ENCODE measurements at regions not wholly inside any gene's neighbourhood (a gene's known extent, or its start where the extent isn't known, plus 50 kb on each side); places are given as distances from the start of the nearest gene placed in this dataset.

- TF ChIP-seq, protein P1, sequence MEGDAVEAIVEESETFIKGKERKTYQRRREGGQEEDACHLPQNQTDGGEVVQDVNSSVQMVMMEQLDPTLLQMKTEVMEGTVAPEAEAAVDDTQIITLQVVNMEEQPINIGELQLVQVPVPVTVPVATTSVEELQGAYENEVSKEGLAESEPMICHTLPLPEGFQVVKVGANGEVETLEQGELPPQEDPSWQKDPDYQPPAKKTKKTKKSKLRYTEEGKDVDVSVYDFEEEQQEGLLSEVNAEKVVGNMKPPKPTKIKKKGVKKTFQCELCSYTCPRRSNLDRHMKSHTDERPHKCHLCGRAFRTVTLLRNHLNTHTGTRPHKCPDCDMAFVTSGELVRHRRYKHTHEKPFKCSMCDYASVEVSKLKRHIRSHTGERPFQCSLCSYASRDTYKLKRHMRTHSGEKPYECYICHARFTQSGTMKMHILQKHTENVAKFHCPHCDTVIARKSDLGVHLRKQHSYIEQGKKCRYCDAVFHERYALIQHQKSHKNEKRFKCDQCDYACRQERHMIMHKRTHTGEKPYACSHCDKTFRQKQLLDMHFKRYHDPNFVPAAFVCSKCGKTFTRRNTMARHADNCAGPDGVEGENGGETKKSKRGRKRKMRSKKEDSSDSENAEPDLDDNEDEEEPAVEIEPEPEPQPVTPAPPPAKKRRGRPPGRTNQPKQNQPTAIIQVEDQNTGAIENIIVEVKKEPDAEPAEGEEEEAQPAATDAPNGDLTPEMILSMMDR (IDR thresholded peaks at IDR 0.05; ENCODE audit: insufficient read depth, low read length, poor library complexity, severe bottlenecking) = no peak
- Histone ChIP-seq H3K4me3 (replicated peaks; ENCODE audit: low read depth, low read length) (no peak overlapping the region), H3K27me3 (replicated peaks; ENCODE audit: control insufficient read depth, insufficient read depth, low read length) (no peaks in the 10 kb centered on the region), H3K36me3 (ENCODE audit: control insufficient read depth, insufficient read depth, low read length) (no peaks in the 10 kb centered on the region)
- DNase-seq (ENCODE audit: extremely low read depth, insufficient read length) = no peak
Measured at GRCh38 chr6:91497770-91498169, 910.9 kb upstream of the MAP3K7 start.

DNA sequence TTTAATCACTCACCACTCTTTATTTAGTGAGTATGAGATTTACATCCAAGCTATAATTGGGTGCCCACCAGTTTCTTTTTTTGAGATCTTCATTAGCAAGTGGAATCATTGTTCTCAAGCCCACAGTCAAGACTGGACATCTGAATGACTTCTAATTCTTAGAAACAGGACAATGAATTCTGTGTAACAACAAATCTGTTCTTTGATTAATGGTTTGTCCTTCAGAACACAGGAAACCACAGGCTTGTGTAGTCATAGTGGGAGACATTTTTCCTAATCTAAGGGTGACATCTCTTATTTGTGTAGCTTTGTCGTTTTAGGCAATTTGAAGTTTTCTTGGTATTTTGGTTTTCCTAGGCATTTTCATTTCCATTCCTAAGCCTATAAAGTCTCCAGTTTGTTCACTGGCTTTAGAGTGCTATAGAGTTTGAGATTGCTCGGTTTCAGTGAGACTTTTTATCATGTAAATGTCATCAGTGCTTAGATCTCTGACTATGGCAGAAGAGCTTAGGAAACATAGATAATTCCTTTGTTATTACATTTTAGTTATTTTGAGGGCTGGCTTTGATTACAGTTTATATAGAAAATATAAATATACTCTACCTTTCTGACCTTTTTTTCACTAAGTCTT, 903.9 kb upstream of the MAP3K7 start:
- Histone ChIP-seq H3K4me3 (replicated peaks; ENCODE audit: low read depth, low read length) (no peak overlapping the region), H3K36me3 (ENCODE audit: control insufficient read depth, insufficient read depth, low read length) (no peaks in the 10 kb centered on the region), H3K27me3 (replicated peaks; ENCODE audit: control insufficient read depth, insufficient read depth, low read length) (no peaks in the 10 kb centered on the region)
- TF ChIP-seq, protein P1 (IDR thresholded peaks at IDR 0.05; ENCODE audit: insufficient read depth, low read length, poor library complexity, severe bottlenecking) = no peak
- no peak for DNase-seq (ENCODE audit: extremely low read depth, insufficient read length)

DNA sequence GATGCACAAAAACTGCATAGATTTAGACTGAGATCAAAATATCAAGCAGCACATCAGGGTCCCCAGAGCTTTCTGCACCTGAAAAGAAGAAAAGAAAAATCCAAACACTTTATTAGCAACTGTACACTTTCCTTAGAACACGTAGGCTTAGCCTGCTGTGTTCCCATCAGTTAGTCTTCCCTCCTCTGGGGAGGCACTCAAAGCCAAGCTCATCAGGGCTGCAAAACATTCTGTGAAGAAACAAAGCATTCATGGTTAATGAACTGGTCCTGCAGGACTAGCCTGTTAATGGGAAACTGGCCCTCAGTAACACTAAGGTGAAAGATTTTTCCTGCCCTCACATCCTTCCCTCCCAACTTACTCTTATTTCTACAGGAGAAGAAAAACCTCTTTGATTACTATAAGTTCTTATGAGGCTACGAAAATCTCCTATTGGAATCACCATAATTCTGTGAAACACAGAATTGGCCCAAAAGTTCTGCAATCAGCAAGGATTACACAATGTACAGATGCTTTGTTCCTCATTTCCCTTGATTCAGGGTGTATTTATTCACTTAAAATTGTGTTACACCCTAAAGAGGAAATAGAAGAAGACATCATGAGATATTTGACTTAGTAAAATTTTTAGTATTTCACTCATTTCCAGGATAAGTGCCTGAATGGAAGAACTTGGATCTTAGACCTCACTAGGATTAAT, 901.0 kb upstream of the MAP3K7 start:
- Histone ChIP-seq H3K4me3 (replicated peaks; ENCODE audit: low read depth, low read length) (no peak overlapping the region), H3K27me3 (replicated peaks; ENCODE audit: control insufficient read depth, insufficient read depth, low read length) (no peaks in the 10 kb centered on the region), H3K36me3 (ENCODE audit: control insufficient read depth, insufficient read depth, low read length) (no peaks in the 10 kb centered on the region)
- DNase-seq (ENCODE audit: extremely low read depth, insufficient read length) = no peak
- TF ChIP-seq, protein P1 (IDR thresholded peaks at IDR 0.05; ENCODE audit: insufficient read depth, low read length, poor library complexity, severe bottlenecking) = no peak

DNA sequence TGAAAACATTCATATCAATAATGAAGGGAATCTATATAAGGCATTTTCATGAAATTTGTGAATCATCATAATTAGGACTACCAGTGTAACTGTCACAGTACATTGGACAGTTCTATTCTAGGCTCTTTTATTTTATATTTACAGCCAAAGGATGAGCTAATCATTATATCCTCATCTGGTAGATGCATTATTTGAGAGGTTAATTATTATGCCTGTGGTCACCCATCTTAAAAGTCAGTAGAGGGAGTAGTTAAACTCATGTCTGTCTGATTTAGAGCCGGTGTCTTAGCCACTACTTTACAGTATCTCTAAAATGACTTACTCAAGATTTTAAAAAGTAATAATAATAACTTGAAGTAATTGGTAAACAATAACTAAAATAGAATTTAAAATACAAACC, 899.3 kb upstream of the MAP3K7 start:
- H3K36me3 ChIP-seq (ENCODE audit: control insufficient read depth, insufficient read depth, low read length) = no peaks in the 10 kb centered on the region
- H3K4me3 ChIP-seq (replicated peaks; ENCODE audit: low read depth, low read length) = no peak overlapping the region
- DNase-seq (ENCODE audit: extremely low read depth, insufficient read length) = no peak
- TF ChIP-seq, protein P1 (IDR thresholded peaks at IDR 0.05; ENCODE audit: insufficient read depth, low read length, poor library complexity, severe bottlenecking) = no peak
- no peaks in the 10 kb centered on the region for H3K27me3 ChIP-seq (replicated peaks; ENCODE audit: control insufficient read depth, insufficient read depth, low read length)

DNA sequence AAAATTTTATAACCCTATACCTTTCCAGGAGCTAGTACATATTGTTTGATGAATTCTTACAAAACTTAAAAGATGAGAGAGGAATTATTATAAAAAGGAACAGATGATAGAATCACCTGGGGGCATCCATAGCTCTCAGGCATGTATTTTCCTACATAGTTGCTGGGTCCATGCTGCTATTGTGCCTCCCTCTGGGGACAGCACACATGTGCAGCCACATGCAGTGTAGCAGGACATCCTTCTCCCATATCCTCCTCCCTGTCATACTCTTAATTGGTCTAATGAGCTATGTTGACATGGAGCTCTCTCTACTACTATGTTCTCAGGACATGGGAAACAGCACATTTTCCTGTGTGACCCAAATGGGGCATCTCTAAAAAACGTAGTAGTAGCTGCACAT, 898.2 kb upstream of the MAP3K7 start:
- Histone ChIP-seq H3K4me3 (replicated peaks; ENCODE audit: low read depth, low read length) (no peak overlapping the region), H3K36me3 (ENCODE audit: control insufficient read depth, insufficient read depth, low read length) (no peaks in the 10 kb centered on the region), H3K27me3 (replicated peaks; ENCODE audit: control insufficient read depth, insufficient read depth, low read length) (no peaks in the 10 kb centered on the region)
- TF ChIP-seq, protein P1 (IDR thresholded peaks at IDR 0.05; ENCODE audit: insufficient read depth, low read length, poor library complexity, severe bottlenecking) = no peak
- DNase-seq (ENCODE audit: extremely low read depth, insufficient read length) = no peak
